ENCODE measurements at regions not wholly inside any gene's neighbourhood (a gene's known extent, or its start where the extent isn't known, plus 50 kb on each side); places are given as distances from the start of the nearest gene placed in this dataset.

GRCh38 chr1:38115226-38115625, 68.6 kb upstream of the POU3F1 start:
- TF ChIP-seq ZNF274 (IDR thresholded peaks at IDR 0.05; ENCODE audit: low read depth, low read length): no peak
- H3K4me3 ChIP-seq (ENCODE audit: low read length): no peak overlapping the region

- TF ChIP-seq ZNF274 (IDR thresholded peaks at IDR 0.05; ENCODE audit: low read depth, low read length): no peak
- H3K4me3 ChIP-seq (ENCODE audit: low read length): no peak overlapping the region
Observed at GRCh38 chr1:38114241-38115026, 67.8 kb upstream of the POU3F1 start.

- no peak overlapping the region for H3K4me3 ChIP-seq (ENCODE audit: low read length)
- TF ChIP-seq ZNF274 (IDR thresholded peaks at IDR 0.05; ENCODE audit: low read depth, low read length): no peak
Observed at GRCh38 chr1:38113159-38113666, 66.6 kb upstream of the POU3F1 start.

GRCh38 chr1:38111589-38111988, 65.0 kb upstream of the POU3F1 start:
- H3K4me3 ChIP-seq (ENCODE audit: low read length): no peak overlapping the region
- TF ChIP-seq ZNF274 (IDR thresholded peaks at IDR 0.05; ENCODE audit: low read depth, low read length): no peak

GRCh38 chr1:38105267-38105666, 58.7 kb upstream of the POU3F1 start:
- no peak overlapping the region for H3K4me3 ChIP-seq (ENCODE audit: low read length)
- no peak for TF ChIP-seq ZNF274 (IDR thresholded peaks at IDR 0.05; ENCODE audit: low read depth, low read length)

- TF ChIP-seq ZNF274 (IDR thresholded peaks at IDR 0.05; ENCODE audit: low read depth, low read length): no peak
- H3K4me3 ChIP-seq (ENCODE audit: low read length): no peak overlapping the region
Observed at GRCh38 chr1:38102636-38103035, 56.0 kb upstream of the POU3F1 start.

- no peak overlapping the region for H3K4me3 ChIP-seq (ENCODE audit: low read length)
- no peak for TF ChIP-seq ZNF274 (IDR thresholded peaks at IDR 0.05; ENCODE audit: low read depth, low read length)
Observed at GRCh38 chr1:38101037-38101785, 54.6 kb upstream of the POU3F1 start.

GRCh38 chr1:38098101-38098847, 51.7 kb upstream of the POU3F1 start:
- TF ChIP-seq ZNF274 (IDR thresholded peaks at IDR 0.05; ENCODE audit: low read depth, low read length): no peak
- H3K4me3 ChIP-seq (ENCODE audit: low read length): no peak overlapping the region

- H3K4me3 ChIP-seq (ENCODE audit: low read length): no peak overlapping the region
- TF ChIP-seq ZNF274 (IDR thresholded peaks at IDR 0.05; ENCODE audit: low read depth, low read length): no peak
Observed at GRCh38 chr1:38097284-38097898, 50.8 kb upstream of the POU3F1 start.

Measured in GM08714 (cell line).